HG02623 (cell line): ENCODE measurements at regions not wholly inside any gene's neighbourhood (a gene's known extent, or its start where the extent isn't known, plus 50 kb on each side); places are given as distances from the start of the nearest gene placed in this dataset.

ENCODE experiments used
- ATAC-seq: cut with Tn5 transposase; IDR thresholded peaks from one replicate; pipeline ENCODE4 v1.9.1; 2021; ENCODE audit warnings: moderate library complexity; ENCODE audit not compliant: unreplicated experiment

GRCh38 chr16:86389566-86390328 lies 120.6 kb upstream of the FOXF1 start:
- no peak for ATAC-seq

- no peak for ATAC-seq
These were observed 120.0 kb upstream of the FOXF1 start for GRCh38 chr16:86390335-86390734.

GRCh38 chr16:86391486-86391885 lies 118.8 kb upstream of the FOXF1 start:
- no peak for ATAC-seq

GRCh38 chr16:86391984-86392383 lies 118.3 kb upstream of the FOXF1 start:
- no peak for ATAC-seq

- no peak for ATAC-seq
These were observed 117.7 kb upstream of the FOXF1 start for GRCh38 chr16:86392436-86393152.

GRCh38 chr16:86393907-86394626 lies 116.3 kb upstream of the FOXF1 start:
- ATAC-seq, result no peak

GRCh38 chr16:86395477-86395876 lies 114.8 kb upstream of the FOXF1 start:
- ATAC-seq, result no peak

GRCh38 chr16:86396422-86396821 lies 113.9 kb upstream of the FOXF1 start:
- ATAC-seq, result no peak

GRCh38 chr16:86396901-86397311 lies 113.4 kb upstream of the FOXF1 start:
- ATAC-seq, result no peak

- ATAC-seq, result no peak
These were observed 112.1 kb upstream of the FOXF1 start for GRCh38 chr16:86398201-86398600.

GRCh38 chr16:86398622-86399021 lies 111.7 kb upstream of the FOXF1 start:
- ATAC-seq, result no peak

- no peak for ATAC-seq
These were observed 109.2 kb upstream of the FOXF1 start for GRCh38 chr16:86401126-86401525.

- ATAC-seq, result no peak
These were observed 107.2 kb upstream of the FOXF1 start for GRCh38 chr16:86403085-86403484.

GRCh38 chr16:86403541-86404163 lies 106.7 kb upstream of the FOXF1 start:
- ATAC-seq, result no peak

- no peak for ATAC-seq
These were observed 105.6 kb upstream of the FOXF1 start for GRCh38 chr16:86404678-86405077.

GRCh38 chr16:86405319-86405718 lies 105.0 kb upstream of the FOXF1 start:
- ATAC-seq, result no peak

GRCh38 chr16:86406056-86406455 lies 104.3 kb upstream of the FOXF1 start:
- no peak for ATAC-seq

- no peak for ATAC-seq
These were observed 101.6 kb upstream of the FOXF1 start for GRCh38 chr16:86408685-86409084.

- ATAC-seq, result no peak
These were observed 100.2 kb upstream of the FOXF1 start for GRCh38 chr16:86410081-86410480.

- ATAC-seq, result no peak
These were observed 99.8 kb upstream of the FOXF1 start for GRCh38 chr16:86410529-86410928.

GRCh38 chr16:86411897-86412296 lies 98.4 kb upstream of the FOXF1 start:
- no peak for ATAC-seq
